ENCODE measurements at regions not wholly inside any gene's neighbourhood (a gene's known extent, or its start where the extent isn't known, plus 50 kb on each side); places are given as distances from the start of the nearest gene placed in this dataset.

DNA sequence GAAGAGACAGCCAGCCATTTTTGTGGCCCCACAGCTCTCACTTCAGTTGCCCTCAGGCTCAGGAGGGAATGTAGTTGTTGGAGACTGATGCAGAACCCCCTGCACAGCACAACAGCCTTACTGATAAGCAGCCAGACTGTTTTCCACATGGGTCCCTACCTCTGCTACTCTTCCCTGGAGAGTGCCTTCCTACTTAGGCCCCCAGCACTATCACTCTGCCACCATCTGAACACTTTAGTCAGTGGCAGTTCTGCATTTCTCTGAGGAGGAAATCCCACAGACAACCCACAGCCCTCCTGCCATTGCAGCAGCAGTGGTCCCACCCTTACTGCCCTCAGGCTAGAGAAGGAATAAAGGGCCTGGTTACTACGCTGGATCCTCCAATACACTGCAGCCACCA lies 61.8 kb upstream of the PTPRD start:
- DNase-seq: no peak

DNA sequence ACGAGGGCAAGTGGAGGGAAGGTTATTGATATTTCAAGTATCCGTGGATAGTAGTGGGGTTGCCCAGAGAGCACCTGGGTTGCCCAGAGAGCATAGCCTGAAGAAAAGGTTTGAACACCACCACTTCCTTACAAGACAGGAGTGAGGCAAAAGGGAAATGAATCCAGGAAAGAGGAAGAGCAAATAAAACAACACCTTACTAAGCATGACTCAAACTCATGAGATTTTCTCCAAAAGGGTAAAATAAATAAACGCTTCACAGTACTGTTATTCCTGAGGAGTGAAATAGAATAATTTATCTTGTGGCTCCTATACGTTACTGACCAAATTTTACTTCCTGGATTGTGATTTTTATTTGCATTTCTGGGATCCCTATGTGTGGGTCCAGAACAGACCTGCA lies 65.2 kb upstream of the PTPRD start:
- DNase-seq: no peak

DNA sequence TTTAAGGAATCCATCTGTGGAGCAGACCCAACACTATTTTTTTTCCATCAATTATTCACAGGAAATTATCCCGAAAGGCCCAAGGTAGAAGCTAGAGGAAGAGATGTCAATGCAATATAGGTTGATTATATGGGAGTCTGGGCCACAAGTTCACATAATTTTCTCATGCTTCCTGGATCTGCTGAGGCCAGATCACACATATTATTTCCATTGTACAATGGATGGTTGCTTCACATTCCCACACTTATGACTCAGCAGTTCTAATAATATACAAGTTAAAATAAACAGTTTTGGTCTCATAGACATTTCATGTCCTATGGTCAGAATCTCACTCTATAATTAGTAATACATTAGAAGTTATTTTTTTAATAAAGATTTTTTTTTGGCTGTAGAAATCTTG lies 66.0 kb upstream of the PTPRD start:
- DNase-seq: no peak

DNA sequence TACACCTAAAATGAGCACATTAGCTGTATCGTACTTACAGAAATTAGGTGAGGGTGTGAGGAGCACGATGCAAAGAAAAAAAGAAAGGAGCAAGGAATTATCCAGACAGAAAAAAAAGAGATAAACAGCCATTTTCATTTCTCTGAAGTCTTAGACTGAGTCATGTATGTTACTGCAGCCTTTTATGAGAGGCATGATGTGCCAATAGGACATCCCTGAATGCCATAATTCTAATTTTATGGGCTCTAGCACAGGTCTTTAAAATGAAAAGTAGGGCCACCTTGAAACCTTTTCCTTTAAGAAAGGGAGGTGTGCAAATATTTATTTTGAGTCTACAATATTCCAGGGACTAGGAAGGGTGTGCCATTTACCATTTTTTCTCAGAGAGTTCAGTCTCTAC lies 74.1 kb upstream of the PTPRD start:
- no peak for DNase-seq

DNA sequence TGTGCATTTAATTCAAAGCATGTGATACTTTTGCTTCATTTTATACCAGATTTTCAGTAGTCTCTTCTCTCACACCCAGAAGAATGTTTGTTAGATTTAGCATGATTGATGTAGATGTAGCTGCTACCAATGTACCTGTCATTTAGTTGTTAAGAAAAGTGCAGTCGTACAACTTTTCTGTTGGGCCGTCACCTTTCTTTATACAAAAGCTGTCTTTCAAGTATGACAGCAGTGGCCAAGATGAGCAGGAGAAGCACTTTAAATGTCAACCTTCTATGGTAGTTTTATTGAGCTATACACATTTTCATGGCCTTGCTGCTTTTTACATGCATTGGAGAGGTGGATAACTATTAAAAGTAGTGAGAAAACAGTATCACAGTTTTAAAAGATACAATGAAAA lies 77.7 kb upstream of the PTPRD start:
- DNase-seq: no peak

DNA sequence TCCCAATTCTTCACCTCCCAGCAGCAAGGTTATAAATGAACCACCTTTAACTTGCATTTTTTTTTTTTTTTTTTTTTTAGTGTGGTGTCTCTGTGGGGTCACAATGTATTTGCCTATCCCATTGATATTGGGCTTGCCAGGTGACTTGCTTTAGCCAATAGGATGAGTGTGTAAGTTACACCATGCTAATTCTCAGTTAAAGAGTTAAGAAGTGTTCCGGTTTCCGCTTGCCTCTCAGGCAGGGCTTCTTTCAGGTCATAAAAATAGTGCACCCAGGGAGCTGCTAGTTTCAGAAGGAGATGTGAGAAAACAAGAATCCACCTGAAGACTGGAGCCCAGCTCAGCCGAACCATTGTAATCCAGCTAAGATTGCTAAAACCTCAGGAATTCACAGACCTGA lies 84.2 kb upstream of the PTPRD start:
- DNase-seq: no peak

DNA sequence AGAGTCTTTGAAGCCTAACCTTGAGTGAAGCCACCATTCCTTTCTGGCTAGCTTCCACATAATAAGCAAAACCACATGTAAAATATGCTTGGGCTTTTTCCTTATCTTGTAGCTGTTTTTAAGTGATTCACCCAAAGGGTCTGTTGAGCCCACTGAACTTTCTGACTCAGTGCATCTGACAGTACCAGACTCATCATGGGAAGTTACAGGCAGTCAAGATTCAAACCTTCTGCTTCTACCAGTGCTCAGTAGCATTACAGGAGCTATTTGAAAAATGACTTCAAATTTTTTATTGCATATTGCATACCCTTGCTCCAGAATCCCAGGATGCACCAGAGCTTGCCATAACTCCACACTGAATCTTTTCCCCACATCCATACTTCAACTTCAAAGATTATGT lies 87.5 kb upstream of the PTPRD start:
- DNase-seq: no peak

DNA sequence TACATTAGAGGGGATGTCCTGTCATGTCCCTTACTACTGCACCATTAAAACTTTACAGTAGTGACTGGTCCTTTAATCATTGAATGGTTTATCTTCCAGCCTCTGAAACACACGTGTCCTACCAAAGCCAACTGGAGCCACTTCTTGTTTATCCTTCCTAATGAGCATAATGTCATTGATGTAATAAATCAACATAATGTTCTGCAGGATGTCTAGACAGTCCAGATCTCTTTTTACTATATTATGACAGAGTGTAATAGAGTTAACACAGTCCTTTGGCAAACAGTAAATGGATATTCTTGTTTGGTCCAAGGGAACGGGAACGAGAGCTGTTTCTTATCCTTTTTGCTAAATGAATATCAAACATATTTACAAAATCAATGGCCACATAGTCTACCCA lies 88.1 kb upstream of the PTPRD start:
- peak in 1 of 2 experiments; percentile 3 for DNase-seq

DNA sequence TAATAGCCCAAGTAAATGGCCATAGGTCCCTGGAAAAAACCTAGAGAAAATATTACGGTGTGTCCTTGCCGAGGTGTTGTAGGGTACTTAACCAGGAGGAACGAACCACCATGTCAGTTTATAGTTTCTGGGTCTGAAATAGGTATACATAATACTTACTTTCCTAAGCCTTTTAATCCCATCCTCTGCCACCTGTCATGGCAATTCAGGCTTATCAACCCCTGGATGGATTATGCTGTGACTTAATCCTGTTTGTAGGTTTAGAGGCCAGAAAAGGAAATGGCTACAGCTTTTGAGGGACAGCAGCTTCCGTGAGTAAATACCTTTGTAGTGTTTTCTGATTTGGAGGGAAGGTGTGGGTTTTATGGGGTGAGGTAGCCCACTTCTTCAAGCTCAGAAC lies 89.1 kb upstream of the PTPRD start:
- no peak for DNase-seq

DNA sequence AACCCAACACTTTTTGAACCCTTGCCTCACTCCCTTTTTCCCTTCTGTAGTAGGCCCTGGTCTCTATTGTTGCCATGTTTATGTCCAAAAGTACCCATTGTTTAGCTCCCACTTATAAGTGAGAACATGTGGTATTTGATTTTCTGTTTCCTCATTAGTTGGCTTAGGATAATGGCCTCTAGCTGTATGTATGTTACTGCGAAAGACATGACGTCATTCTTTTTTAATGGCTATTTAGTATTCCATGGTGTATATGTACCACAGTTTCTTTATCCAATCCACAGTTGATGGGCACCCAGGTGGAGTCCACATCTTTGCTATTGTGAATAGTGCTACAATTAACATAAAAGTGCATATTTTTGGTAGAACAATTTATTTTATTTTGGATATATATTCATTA lies 90.3 kb upstream of the PTPRD start:
- DNase-seq: no peak

DNA sequence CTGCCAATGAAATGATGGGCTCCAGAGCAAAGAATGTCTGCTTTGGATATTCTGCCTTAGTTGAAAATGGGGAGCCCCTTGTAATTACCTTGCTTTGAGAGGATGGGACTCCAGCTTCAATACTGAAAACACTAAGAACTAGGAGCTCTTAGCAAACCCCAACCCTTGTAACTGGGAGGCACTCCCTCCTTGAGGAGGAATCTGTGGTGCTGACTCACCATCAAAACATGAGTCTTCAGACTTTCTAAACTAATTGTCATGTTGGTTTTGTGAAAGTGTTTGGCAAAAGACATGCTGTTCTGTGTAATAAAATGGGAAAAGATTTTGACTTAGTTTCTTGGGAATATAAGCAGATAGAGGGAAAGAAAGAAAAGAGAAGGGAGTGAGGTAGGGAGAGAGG lies 91.9 kb upstream of the PTPRD start:
- no peak for DNase-seq

DNA sequence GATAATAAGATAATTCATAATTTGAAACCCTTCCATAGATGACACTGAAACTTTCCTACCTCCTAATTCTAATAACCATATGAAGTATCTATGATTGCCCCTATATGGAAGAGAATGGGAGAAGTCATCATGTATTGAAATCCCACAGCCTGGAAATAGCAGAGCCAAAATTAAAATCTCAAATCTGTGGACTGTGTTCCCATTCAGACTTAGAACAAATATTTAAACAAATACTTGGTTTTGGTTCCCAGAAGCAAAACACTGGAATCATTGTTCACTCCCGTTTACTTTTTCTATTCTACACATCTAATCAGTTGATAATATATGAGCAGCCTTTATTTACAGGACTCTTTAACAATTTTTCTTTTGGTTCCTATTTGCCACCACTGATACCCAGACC lies 92.6 kb upstream of the PTPRD start:
- DNase-seq: no peak

DNA sequence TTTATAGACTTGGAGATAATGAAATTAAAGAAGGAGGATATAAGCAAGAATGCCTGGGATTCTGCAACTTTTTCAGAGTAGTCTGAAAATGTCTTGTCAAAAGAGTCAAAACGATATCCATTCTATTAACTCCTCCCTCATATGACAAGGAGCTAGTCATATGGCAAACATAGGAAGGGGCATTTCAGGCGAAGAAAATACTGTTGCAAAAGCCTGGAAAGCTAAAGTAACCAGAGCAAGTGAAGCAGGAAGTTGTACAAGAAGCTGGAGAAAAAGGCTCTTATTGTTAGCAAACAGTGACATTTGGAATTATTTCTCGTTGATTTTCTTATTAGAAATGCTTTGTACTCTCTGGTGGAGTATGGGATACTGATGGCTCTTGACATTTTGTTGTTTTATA lies 94.0 kb upstream of the PTPRD start:
- DNase-seq: no peak

DNA sequence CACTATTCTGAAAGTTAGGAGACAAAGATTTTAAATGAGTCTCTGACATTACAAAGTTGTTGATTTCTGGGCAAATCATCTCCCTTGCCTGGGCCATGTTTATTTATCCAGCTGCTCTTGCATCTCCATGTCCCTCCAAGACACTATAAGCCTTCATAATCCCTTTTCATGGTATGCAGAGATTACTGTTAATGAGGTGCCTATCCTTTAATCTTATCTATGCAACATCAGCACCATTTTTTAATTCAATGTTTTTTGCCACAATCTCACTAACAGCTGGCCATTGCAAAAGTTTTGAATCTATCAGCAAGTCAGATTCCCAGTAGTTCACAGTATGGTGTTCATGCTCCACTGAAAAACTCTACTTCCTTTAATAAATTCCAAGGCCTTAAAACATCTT lies 108.5 kb upstream of the PTPRD start:
- DNase-seq: no peak

DNA sequence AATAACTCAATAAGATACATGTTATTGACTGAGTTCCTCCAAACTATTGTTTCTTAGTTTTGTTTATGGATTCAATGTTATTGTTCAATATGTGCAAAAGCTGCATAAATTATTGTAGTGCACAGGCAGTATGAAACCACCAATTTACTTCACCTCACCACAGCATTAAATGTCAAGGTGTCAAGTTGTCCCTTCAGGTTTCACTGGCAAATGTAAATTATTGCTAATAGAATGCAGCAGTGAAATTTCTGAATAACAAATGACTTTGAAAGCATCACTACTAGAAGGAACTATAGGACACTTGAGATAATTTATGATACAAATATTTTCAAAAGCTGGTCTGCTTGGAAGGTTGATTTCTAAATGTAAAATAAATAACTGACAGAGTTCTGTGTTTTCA lies 116.4 kb upstream of the PTPRD start:
- no peak for DNase-seq

DNA sequence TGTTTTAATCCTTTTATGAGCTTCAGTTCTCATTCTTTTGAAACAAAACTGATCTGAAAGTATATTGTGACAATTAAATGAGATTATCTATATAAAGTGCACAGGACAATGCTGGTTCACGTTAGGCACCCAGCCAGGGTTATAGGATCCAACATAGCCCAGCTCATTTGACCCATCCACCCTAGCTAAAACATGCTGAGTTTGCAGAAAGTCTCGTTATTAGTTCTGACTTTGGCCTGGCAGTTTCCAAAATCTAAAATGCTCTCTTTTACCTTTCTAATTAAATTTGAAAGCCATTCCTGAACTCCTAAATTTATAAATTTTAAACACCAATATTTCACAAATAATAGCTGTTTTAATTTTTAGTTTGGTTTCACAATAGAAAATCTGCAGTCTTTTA lies 131.9 kb upstream of the PTPRD start:
- DNase-seq: no peak

DNA sequence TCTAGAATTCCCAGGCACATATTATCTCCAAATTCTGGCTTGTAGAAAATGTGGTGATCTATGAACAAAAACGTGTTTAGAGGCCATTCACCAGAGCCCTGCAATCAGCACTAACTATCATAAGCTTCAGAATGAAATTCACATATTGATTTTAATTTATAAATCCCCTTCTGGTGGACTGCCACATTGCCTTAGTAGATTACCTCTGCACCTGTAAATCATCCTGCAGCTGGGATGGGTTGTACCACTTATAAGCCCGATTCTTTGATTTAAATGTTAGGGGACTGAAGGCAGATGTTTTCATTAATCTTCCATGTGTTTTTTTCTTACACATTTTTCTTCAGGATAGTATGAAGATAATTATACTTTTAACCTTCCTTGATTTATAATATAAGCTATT lies 140.7 kb upstream of the PTPRD start:
- no peak for DNase-seq

DNA sequence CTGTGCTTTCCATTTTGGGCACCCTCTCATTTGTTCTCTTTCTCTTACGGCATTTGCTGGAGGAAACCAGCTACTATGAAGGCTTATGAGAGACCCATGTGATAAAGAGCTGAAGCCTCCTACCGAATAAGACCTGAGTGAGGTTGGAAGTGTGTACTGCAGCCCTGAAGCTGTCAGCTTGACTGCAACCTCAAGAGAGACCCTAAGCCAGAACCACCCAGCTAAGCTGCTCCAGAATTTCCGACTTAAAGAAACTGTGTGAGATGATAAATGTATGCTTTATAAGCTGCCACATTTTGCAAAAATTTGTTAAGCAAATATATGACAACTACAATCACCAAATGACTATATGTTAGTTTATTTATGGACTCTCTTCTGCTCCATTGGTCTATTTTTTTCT lies 151.7 kb upstream of the PTPRD start:
- DNase-seq: no peak

DNA sequence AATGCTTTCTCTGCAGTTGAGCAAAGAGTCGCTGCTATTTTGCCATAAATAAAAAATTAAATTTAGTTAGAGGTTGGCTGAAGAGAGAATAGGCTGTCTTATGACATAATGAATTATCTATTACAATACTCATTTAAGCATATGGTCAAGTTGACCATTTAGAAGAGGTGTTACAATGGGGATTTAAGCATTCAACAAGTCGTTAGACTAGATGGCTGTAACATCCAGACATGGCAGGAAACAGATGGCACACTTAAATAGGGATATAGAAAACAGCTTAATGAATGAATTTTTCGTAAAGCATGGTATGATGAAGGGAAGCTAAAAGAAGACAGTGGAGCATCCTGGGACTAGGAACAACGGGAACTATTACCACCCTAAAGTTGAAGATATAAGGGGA lies 160.3 kb upstream of the PTPRD start:
- DNase-seq: no peak

DNA sequence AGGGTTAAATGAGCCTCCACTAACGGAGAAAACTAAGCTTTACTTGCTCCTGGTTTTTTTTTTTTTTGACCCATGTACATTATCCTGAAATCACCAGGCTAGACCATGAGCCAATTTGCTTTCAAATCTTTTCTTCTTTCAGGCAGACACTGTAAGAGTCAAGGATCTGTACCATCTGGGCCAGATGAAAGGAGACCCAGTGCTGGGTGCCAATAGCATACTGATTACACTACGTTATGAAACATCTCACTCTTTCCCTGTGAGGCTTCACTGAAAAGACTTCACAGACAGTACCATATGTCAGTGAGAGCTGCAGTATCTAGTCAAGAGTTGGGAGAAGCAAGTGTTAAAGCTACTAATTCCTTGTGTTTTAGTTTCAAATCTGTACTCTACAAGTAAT lies 161.2 kb upstream of the PTPRD start:
- DNase-seq: no peak

DNA sequence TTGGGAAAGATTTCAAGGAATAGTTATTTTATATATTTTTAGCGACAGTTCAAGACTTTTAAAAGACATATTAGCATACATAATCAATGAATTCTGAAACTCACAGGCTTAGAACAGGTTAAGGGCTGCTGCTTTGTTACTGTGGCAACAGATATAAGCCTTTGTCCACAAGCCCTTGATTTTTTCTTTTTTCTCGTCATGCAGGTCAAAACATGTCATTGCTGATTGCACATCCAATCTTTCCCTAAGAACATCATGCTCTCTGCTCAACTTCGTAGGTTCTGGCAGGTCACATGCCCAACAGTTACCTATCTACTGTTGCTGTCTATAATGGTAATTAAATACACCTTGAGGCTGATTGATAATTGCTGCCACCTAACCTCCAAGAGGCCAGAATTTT lies 172.5 kb upstream of the PTPRD start:
- DNase-seq: no peak

DNA sequence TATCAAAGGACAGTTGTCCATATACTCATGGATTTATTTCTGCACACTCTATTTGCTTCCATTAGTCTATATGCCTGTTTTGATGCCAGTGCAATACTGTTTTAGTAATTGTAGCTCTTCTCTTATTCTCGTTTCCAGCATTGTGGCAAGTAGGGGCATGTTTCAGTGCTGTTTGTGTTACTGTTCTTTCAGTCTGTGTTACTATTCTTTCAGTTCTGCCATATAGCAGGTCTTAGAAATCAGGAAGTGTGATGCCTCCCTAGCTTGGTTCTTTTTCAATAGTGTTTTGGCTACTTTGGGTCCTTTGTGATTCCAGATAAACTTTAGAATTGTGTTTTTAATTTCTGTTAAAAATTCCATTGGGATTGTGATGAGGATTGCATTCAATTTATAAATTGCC lies 180.5 kb upstream of the PTPRD start:
- no peak for DNase-seq

DNA sequence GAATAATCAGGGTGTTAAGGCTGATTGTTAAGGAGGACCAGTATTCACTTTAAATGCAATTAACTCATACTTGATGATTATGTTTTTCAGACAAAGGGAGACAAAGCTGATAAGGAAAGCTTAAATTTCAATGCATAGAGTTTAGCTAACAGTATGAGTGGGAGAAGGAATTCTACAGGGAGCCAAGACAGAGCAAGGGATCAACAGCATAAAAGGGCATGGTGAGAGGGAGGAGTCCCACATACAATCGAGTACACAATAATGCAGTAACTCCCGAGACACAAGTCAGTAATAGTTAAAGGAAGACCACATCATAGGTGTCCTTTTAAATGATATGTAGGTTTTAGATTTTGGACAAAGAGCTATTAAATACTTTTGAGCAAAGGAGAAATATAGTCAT lies 191.7 kb upstream of the PTPRD start:
- no peak for DNase-seq

DNA sequence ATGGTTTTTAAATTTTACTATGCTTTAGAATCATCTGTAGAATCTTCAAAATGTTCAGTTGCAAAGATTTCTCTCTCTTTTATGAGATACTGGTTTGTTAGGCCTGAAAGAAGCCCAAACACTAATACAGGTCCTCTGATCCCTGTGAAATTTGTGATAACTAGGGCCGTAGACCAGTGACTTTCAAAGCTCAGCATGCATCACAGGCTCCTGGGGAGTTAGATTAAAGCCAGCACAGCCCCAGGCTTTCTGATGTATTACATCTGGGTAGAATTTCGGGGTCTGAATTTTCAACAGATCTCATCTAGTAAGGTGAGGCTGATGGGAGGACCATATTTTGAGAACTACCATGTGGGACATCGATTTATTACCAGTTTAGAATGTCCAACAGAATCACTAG lies 194.1 kb upstream of the PTPRD start:
- no peak for DNase-seq

DNA sequence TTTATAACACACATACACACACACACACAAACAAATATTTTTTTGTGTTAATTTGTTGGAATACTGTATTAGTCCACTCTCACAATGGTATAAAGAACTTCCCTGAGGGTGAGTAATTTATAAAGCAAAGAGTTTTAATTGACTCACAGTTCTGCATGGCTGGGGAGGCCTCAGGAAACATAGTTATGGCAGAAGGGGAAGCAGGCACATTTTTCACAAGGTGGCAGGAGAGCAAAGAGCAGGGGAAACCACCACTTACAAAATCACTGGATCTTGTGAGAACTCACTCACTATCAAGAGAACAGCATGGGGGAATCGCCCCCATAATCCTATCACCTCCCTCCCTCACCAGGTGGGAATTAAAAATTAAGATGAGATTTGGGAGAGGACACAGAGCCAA lies 205.4 kb upstream of the PTPRD start:
- no peak for DNase-seq

DNA sequence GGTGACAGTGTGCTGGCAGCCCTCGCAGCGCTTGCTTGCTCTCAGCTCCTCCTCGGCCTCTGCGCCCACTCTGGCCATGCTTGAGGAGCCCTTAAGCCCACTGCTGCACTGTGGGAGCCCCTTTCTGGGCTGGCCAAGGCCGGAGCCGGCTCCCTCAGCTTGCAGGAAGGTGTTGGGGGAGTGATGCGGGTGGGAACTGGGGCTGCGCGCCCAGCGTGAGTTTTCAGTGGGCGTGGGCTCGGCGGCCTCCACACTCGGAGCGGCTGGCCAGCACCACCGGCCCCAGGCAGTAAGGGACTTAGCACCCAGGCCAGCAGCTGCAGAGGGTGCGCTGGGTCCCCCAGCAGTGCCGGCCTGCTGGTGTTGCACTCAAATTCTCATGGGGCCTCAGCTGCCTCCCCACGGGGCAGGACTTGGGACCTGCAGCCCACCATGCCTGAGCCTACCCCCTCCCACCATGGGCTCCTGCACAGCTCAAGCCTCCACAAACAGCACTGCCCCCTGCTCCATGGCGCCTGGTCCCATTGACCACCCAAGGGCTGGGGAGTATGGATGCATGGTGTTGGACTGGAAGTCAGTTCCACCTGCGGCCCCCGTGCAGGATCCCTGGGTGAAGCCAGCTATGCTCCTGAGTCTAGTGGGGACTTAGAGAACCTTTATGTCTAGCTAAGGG lies 223.1 kb upstream of the PTPRD start:
- DNase-seq: no peak

All from NCI-H1930 (cell line).